B cell (primary cell): ENCODE measurements at regions not wholly inside any gene's neighbourhood (a gene's known extent, or its start where the extent isn't known, plus 50 kb on each side); places are given as distances from the start of the nearest gene placed in this dataset.

ENCODE experiments used
- ATAC-seq: fragments of 200-7000 bp; cut with Tn5 transposase; one replicate; pipeline ENCODE4 v1.10.0; 2021; ENCODE audit warnings: low read depth, mild to moderate bottlenecking, moderate number of reproducible peaks, moderate library complexity
- CTCF ChIA-PET: fragments of 350-600 bp; sonication (Branson Sonifier 250); formaldehyde crosslinking; loops from one replicate; lab custom pipeline; 2021; ENCODE audit warnings: antibody characterized with exemption, inconsistent platforms; lab: Charles Lee
- POLR2A ChIA-PET: fragments of 350-600 bp; sonication (Branson Sonifier 250); formaldehyde crosslinking; loops from one replicate; lab custom pipeline; 2021; ENCODE audit warnings: antibody characterized with exemption; lab: Charles Lee
- DNase-seq: peaks from one replicate; pipeline ENCODE4 v3.0.0; 2013
- H2AFZ ChIP-seq: 2 replicates; pipeline ENCODE4 v1.6.1; 2012; ENCODE audit warnings: mild to moderate bottlenecking, low read depth, low read length; ENCODE audit not compliant: insufficient read depth, poor library complexity, severe bottlenecking
- H3K27ac ChIP-seq, 2 donors: 1 replicate in 1 of 2; 2 replicates in 1 of 2; pipeline ENCODE4 v1.5.1; 2012 to 2013; ENCODE audit warnings: low read length in 2 of 2, mild to moderate bottlenecking in 2 of 2, moderate library complexity in 1 of 2
- H3K27me3 ChIP-seq, 4 experiments: fragments of 200-600 bp in 1 of 4; sonication (generic) in 1 of 4; replicated peaks in 1 of 4; 1 replicate in 2 of 4; 2 replicates in 2 of 4; pipeline versions ENCODE4 v1.6.1 to v1.7.0; 2013 to 2016; ENCODE audit warnings: low read length in 3 of 4, mild to moderate bottlenecking in 2 of 4, mixed read lengths in 1 of 4, moderate library complexity in 1 of 4; ENCODE audit not compliant: insufficient read depth in 4 of 4, control insufficient read depth in 3 of 4; ENCODE audit errors: control extremely low read depth in 1 of 4
- H3K36me3 ChIP-seq, 2 experiments: replicated peaks in 1 of 2; 1 replicate in 1 of 2; 2 replicates in 1 of 2; pipeline versions ENCODE4 v1.6.1 to v1.7.1; 2013; ENCODE audit warnings: low read length in 1 of 2; ENCODE audit not compliant: insufficient read depth in 2 of 2, control insufficient read depth in 1 of 2; ENCODE audit errors: control extremely low read depth in 1 of 2, extremely low read depth in 1 of 2
- H3K4me1 ChIP-seq, 2 donors: fragments of 200-600 bp in 1 of 2; sonication (generic) in 1 of 2; 1 replicate in 1 of 2; 2 replicates in 1 of 2; pipeline versions ENCODE4 v1.5.1 to v1.6.1; 2013 to 2017; ENCODE audit warnings: low read length in 2 of 2; ENCODE audit not compliant: control insufficient read depth in 2 of 2, insufficient read depth in 2 of 2
- H3K4me2 ChIP-seq: replicated peaks from 2 replicates; pipeline ENCODE3; 2012; ENCODE audit warnings: mild to moderate bottlenecking, low read depth, low read length; ENCODE audit not compliant: poor library complexity, severe bottlenecking
- H3K4me3 ChIP-seq, 5 experiments: fragments of 200-600 bp in 1 of 5; sonication (generic) in 1 of 5; 1 replicate in 3 of 5; 2 replicates in 2 of 5; pipeline versions ENCODE4 v1.5.1 to v1.7.0; 2011 to 2016; ENCODE audit warnings: low read length in 4 of 5, mild to moderate bottlenecking in 4 of 5, low read depth in 2 of 5, control low read depth in 1 of 5, moderate library complexity in 1 of 5; ENCODE audit not compliant: insufficient read depth in 1 of 5; ENCODE audit errors: control extremely low read depth in 1 of 5, extremely low read depth in 1 of 5
- H3K79me2 ChIP-seq: fragments of 200-600 bp; sonication (generic); one replicate; pipeline ENCODE4 v1.6.0; 2016; ENCODE audit warnings: low read length; ENCODE audit not compliant: control insufficient read depth, insufficient read depth
- H3K9ac ChIP-seq: fragments of 200-600 bp; sonication (generic); 2 replicates; pipeline ENCODE4 v1.6.1; 2017; ENCODE audit warnings: mild to moderate bottlenecking, low read length, moderate library complexity
- H3K9me3 ChIP-seq, 3 donors: one replicate each; pipeline versions ENCODE4 v1.6.1 to v1.7.1; 2013; ENCODE audit warnings: low read length in 2 of 3; ENCODE audit not compliant: control insufficient read depth in 2 of 3, insufficient read depth in 1 of 3; ENCODE audit errors: control extremely low read depth in 1 of 3
- H4K20me1 ChIP-seq: 2 replicates; pipeline ENCODE4 v1.6.0; 2012; ENCODE audit warnings: mild to moderate bottlenecking, low read length; ENCODE audit not compliant: insufficient read depth, control insufficient read depth, poor library complexity, severe bottlenecking
- H3K27ac Mint-ChIP-seq: one replicate; pipeline ENCODE4 v1.8.0; 2021; ENCODE audit warnings: mixed read lengths
- H3K27me3 Mint-ChIP-seq: one replicate; pipeline ENCODE4 v1.8.0; 2021; ENCODE audit warnings: mixed read lengths
- H3K4me1 Mint-ChIP-seq: one replicate; pipeline ENCODE4 v1.8.0; 2021; ENCODE audit warnings: mixed read lengths
- H3K4me3 Mint-ChIP-seq: one replicate; pipeline ENCODE4 v1.8.0; 2021; ENCODE audit warnings: mixed read lengths
- H3K9me3 Mint-ChIP-seq: one replicate; pipeline ENCODE4 v1.8.0; 2022; ENCODE audit warnings: mixed read lengths; ENCODE audit not compliant: insufficient read depth
- EZH2 ChIP-seq: IDR thresholded peaks from 2 replicates; pipeline ENCODE4 v1.6.1; 2012; ENCODE audit warnings: borderline replicate concordance, low read depth, mild to moderate bottlenecking, moderate library complexity, low read length; ENCODE audit not compliant: insufficient read depth, poor library complexity, severe bottlenecking
- WGBS: methylation state at CpG from one replicate; pipeline ENCODE4 v1.1.5; 2013; ENCODE audit warnings: missing lambda C conversion rate; ENCODE audit not compliant: insufficient coverage; 5-methylcytosine and 5-hydroxymethylcytosine counted together
- intact Hi-C: fragments of 100-400 bp; cut with micrococcal nuclease; formaldehyde crosslinking; loops from one replicate; pipeline ENCODE4 v1.10.0; 2022
- TF ChIP-seq, protein P1 (sequence below): fragments of 200-600 bp; IDR thresholded peaks from one replicate; pipeline ENCODE4 v1.8.0; 2022; ENCODE audit warnings: antibody characterized with exemption, mild to moderate bottlenecking

DNA sequence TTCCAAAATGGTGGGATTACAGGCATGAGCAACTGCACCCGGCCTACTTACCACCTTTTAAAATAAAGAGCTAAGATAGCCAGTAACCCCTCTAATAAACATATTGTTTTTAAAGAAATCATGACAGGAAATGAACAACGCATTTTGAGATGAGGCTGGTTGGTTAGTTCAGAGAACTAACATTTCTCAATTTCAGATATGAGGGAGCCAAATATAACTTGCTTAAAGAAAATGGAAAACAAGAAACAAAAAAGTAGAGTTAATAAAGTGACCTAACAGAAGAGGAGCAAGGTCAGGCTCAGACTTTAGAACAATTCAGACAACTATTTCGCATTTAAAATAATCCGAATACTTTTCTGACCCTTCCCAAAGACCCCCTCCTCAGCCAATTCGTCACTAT lies 254.9 kb upstream of the PHF14 start:
- DNase-seq, result no peak
- 86% methylated on average over 3 of the region's 5 CpGs for WGBS
- H3K27me3 Mint-ChIP-seq, result peaks cover 4% of the 10 kb centered on the region
- no peak overlapping the region for H3K9ac ChIP-seq
- H3K36me3 ChIP-seq, result no peaks in the 10 kb centered on the region
- no peak overlapping the region for H3K27ac Mint-ChIP-seq
- H3K4me1 ChIP-seq, result no peaks in the 10 kb centered on the region
- POLR2A ChIA-PET, result no interaction called here
- no peak overlapping the region for H3K27ac ChIP-seq
- no peak overlapping the region for H3K4me3 Mint-ChIP-seq
- H3K27me3 ChIP-seq, result no peaks in the 10 kb centered on the region
- no peaks in the 10 kb centered on the region for H3K79me2 ChIP-seq
- CTCF ChIA-PET, result interaction anchor here (0.7 kb wide), 1 partner anchor 286 kb away, joined by 4 read pairs; no protein-coding TSS in a partner anchor
- no peak for ATAC-seq
- H3K4me1 Mint-ChIP-seq, result no peaks in the 10 kb centered on the region
- H3K4me3 ChIP-seq, result no peak overlapping the region
- H3K9me3 ChIP-seq, result no peaks in the 10 kb centered on the region
- no peaks in the 10 kb centered on the region for H4K20me1 ChIP-seq
- no peaks in the 10 kb centered on the region for H3K9me3 Mint-ChIP-seq
- intact Hi-C loops, result no loop called here
- no peak overlapping the region for H3K4me2 ChIP-seq
- no peak overlapping the region for H2AFZ ChIP-seq
- TF ChIP-seq EZH2, result no peak
- TF ChIP-seq, protein P1, sequence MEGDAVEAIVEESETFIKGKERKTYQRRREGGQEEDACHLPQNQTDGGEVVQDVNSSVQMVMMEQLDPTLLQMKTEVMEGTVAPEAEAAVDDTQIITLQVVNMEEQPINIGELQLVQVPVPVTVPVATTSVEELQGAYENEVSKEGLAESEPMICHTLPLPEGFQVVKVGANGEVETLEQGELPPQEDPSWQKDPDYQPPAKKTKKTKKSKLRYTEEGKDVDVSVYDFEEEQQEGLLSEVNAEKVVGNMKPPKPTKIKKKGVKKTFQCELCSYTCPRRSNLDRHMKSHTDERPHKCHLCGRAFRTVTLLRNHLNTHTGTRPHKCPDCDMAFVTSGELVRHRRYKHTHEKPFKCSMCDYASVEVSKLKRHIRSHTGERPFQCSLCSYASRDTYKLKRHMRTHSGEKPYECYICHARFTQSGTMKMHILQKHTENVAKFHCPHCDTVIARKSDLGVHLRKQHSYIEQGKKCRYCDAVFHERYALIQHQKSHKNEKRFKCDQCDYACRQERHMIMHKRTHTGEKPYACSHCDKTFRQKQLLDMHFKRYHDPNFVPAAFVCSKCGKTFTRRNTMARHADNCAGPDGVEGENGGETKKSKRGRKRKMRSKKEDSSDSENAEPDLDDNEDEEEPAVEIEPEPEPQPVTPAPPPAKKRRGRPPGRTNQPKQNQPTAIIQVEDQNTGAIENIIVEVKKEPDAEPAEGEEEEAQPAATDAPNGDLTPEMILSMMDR, result no peak

DNA sequence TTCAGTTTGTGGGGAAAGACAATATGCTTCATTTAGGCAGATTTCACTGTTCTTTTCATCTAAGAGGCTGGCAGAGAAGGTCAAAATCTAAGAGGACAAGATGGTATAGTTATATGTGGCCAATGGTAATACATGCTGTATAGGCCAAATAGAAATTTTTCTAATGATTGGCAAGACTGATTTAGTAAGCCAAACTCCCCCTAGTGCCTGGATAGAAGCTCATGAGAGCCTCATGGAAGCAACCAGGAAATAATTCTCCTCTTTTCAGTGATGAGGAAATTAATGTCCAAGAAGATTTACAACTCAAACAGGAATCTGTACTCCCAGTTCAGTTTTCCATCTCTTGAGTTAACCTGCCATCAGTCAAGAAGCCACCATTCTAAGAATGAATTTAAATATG lies 253.6 kb upstream of the PHF14 start:
- Histone ChIP-seq H3K27me3 (no peaks in the 10 kb centered on the region), H3K4me1 (no peaks in the 10 kb centered on the region), H4K20me1 (no peaks in the 10 kb centered on the region), H3K79me2 (no peaks in the 10 kb centered on the region), H3K36me3 (no peaks in the 10 kb centered on the region), H3K9ac (no peak overlapping the region), H3K4me2 (no peak overlapping the region), H2AFZ (no peak overlapping the region), H3K4me3 (no peak overlapping the region), H3K27ac (no peak overlapping the region), H3K9me3 (no peaks in the 10 kb centered on the region)
- POLR2A ChIA-PET, result no interaction called here
- Mint-ChIP-seq H3K9me3 (no peaks in the 10 kb centered on the region), H3K4me3 (no peak overlapping the region), H3K4me1 (no peaks in the 10 kb centered on the region), H3K27me3 (peaks cover 4% of the 10 kb centered on the region), H3K27ac (no peak overlapping the region)
- CTCF ChIA-PET, result no interaction called here
- ATAC-seq (no peak), DNase-seq (no peak)
- intact Hi-C loops, result no loop called here
- TF ChIP-seq EZH2, result no peak
- TF ChIP-seq, protein P1, result no peak
